ENCODE measurements at regions not wholly inside any gene's neighbourhood (a gene's known extent, or its start where the extent isn't known, plus 50 kb on each side); places are given as distances from the start of the nearest gene placed in this dataset.

DNA sequence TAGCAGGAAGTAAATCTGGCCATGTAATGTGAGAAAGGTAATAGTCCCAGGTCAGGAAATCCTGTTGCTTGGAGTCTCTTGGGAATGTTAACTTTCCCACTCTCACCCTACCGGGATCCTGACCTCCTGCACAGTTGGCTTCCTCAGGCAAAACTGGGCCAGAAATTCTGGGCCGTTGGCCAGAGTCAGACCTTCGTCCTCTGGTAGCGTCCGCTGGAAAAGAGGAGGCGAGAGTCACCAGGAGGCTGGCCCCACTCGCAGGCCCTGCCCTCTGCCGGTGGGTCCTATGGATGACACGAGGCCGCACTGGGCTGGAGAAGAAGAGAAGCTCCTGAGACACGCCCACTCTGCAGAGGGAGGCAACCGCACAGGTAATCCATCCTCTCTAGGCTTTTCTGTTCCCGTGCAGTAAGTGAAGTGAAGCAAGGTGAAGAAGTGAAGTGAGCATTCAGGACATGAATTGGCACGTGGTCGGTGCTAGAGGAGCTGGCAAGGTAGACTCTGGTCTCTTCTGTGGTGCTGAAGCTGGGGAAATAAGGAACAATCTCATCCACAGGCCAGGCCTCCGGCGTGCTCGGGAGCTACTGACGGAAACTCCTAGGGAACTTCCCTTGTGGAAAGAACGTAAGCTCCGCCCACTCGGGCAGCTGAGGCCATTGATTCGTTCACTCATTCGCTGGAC is 182.7 kb upstream of the GLI2 start:
- H2AFZ ChIP-seq: 0 out of 2 replicates have a peak overlapping the region, but pooled peaks have one; percentile 76
- peaks cover 24% of the 10 kb centered on the region for H3K27me3 Mint-ChIP-seq (ENCODE audit: insufficient read depth, low read depth, poor library complexity)
- peak overlapping the region; percentile 68 for H3K4me3 Mint-ChIP-seq

More for the DNA sequence above, 182.7 kb upstream of the GLI2 start:
- TF ChIP-seq, protein P1, sequence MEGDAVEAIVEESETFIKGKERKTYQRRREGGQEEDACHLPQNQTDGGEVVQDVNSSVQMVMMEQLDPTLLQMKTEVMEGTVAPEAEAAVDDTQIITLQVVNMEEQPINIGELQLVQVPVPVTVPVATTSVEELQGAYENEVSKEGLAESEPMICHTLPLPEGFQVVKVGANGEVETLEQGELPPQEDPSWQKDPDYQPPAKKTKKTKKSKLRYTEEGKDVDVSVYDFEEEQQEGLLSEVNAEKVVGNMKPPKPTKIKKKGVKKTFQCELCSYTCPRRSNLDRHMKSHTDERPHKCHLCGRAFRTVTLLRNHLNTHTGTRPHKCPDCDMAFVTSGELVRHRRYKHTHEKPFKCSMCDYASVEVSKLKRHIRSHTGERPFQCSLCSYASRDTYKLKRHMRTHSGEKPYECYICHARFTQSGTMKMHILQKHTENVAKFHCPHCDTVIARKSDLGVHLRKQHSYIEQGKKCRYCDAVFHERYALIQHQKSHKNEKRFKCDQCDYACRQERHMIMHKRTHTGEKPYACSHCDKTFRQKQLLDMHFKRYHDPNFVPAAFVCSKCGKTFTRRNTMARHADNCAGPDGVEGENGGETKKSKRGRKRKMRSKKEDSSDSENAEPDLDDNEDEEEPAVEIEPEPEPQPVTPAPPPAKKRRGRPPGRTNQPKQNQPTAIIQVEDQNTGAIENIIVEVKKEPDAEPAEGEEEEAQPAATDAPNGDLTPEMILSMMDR (conservative IDR thresholded peaks at IDR 0.05; ENCODE audit: low read depth in 2 of 2): peak; percentile 76 to 89
- TF ChIP-seq ZNF331 (CRISPR knock-in tag; IDR thresholded peaks at IDR 0.05; ENCODE audit: low read depth) (no peak), CREB1 (CRISPR knock-in tag; IDR thresholded peaks at IDR 0.05; ENCODE audit: low read depth) (peak; percentile 55), STAT1 (IDR thresholded peaks at IDR 0.05; ENCODE audit: unreplicated experiment) (no peak), JUNB (IDR thresholded peaks at IDR 0.05; ENCODE audit: unreplicated experiment) (no peak), NANOG (IDR thresholded peaks at IDR 0.05; ENCODE audit: borderline replicate concordance) (no peak), ZNF114 (CRISPR knock-in tag; IDR thresholded peaks at IDR 0.05) (no peak), POLR2AphosphoS5 (IDR thresholded peaks at IDR 0.05; ENCODE audit: low read depth) (peak; percentile 70), EZH2 (IDR thresholded peaks at IDR 0.05; ENCODE audit: low read depth, unreplicated experiment) (no peak), EZH2phosphoT487 (IDR thresholded peaks at IDR 0.05; ENCODE audit: unreplicated experiment) (no peak)
- TF ChIP-seq, protein P2, sequence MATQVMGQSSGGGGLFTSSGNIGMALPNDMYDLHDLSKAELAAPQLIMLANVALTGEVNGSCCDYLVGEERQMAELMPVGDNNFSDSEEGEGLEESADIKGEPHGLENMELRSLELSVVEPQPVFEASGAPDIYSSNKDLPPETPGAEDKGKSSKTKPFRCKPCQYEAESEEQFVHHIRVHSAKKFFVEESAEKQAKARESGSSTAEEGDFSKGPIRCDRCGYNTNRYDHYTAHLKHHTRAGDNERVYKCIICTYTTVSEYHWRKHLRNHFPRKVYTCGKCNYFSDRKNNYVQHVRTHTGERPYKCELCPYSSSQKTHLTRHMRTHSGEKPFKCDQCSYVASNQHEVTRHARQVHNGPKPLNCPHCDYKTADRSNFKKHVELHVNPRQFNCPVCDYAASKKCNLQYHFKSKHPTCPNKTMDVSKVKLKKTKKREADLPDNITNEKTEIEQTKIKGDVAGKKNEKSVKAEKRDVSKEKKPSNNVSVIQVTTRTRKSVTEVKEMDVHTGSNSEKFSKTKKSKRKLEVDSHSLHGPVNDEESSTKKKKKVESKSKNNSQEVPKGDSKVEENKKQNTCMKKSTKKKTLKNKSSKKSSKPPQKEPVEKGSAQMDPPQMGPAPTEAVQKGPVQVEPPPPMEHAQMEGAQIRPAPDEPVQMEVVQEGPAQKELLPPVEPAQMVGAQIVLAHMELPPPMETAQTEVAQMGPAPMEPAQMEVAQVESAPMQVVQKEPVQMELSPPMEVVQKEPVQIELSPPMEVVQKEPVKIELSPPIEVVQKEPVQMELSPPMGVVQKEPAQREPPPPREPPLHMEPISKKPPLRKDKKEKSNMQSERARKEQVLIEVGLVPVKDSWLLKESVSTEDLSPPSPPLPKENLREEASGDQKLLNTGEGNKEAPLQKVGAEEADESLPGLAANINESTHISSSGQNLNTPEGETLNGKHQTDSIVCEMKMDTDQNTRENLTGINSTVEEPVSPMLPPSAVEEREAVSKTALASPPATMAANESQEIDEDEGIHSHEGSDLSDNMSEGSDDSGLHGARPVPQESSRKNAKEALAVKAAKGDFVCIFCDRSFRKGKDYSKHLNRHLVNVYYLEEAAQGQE (IDR thresholded peaks at IDR 0.05; ENCODE audit: unreplicated experiment): no peak
- TF ChIP-seq, protein P3, sequence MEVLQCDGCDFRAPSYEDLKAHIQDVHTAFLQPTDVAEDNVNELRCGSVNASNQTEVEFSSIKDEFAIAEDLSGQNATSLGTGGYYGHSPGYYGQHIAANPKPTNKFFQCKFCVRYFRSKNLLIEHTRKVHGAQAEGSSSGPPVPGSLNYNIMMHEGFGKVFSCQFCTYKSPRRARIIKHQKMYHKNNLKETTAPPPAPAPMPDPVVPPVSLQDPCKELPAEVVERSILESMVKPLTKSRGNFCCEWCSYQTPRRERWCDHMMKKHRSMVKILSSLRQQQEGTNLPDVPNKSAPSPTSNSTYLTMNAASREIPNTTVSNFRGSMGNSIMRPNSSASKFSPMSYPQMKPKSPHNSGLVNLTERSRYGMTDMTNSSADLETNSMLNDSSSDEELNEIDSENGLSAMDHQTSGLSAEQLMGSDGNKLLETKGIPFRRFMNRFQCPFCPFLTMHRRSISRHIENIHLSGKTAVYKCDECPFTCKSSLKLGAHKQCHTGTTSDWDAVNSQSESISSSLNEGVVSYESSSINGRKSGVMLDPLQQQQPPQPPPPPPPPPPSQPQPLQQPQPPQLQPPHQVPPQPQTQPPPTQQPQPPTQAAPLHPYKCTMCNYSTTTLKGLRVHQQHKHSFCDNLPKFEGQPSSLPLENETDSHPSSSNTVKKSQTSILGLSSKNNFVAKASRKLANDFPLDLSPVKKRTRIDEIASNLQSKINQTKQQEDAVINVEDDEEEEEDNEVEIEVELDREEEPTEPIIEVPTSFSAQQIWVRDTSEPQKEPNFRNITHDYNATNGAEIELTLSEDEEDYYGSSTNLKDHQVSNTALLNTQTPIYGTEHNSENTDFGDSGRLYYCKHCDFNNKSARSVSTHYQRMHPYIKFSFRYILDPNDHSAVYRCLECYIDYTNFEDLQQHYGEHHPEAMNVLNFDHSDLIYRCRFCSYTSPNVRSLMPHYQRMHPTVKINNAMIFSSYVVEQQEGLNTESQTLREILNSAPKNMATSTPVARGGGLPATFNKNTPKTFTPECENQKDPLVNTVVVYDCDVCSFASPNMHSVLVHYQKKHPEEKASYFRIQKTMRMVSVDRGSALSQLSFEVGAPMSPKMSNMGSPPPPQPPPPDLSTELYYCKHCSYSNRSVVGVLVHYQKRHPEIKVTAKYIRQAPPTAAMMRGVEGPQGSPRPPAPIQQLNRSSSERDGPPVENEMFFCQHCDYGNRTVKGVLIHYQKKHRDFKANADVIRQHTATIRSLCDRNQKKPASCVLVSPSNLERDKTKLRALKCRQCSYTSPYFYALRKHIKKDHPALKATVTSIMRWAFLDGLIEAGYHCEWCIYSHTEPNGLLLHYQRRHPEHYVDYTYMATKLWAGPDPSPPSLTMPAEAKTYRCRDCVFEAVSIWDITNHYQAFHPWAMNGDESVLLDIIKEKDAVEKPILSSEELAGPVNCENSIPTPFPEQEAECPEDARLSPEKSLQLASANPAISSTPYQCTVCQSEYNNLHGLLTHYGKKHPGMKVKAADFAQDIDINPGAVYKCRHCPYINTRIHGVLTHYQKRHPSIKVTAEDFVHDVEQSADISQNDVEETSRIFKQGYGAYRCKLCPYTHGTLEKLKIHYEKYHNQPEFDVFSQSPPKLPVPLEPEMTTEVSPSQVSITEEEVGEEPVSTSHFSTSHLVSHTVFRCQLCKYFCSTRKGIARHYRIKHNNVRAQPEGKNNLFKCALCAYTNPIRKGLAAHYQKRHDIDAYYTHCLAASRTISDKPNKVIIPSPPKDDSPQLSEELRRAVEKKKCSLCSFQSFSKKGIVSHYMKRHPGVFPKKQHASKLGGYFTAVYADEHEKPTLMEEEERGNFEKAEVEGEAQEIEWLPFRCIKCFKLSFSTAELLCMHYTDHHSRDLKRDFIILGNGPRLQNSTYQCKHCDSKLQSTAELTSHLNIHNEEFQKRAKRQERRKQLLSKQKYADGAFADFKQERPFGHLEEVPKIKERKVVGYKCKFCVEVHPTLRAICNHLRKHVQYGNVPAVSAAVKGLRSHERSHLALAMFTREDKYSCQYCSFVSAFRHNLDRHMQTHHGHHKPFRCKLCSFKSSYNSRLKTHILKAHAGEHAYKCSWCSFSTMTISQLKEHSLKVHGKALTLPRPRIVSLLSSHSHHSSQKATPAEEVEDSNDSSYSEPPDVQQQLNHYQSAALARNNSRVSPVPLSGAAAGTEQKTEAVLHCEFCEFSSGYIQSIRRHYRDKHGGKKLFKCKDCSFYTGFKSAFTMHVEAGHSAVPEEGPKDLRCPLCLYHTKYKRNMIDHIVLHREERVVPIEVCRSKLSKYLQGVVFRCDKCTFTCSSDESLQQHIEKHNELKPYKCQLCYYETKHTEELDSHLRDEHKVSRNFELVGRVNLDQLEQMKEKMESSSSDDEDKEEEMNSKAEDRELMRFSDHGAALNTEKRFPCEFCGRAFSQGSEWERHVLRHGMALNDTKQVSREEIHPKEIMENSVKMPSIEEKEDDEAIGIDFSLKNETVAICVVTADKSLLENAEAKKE (CRISPR knock-in tag; IDR thresholded peaks at IDR 0.05): 0 out of 2 replicates have a peak, but pooled peaks have one; percentile 21
- peak; percentile 99 for ATAC-seq
- DNase-seq (ENCODE audit: low spot score): peak; percentile 98
- Mint-ChIP-seq H3K4me1 (peaks cover 6% of the 10 kb centered on the region), H3K27ac (0 out of 2 replicates have a peak overlapping the region, but pooled peaks have one; percentile 3), H3K36me3 (ENCODE audit: low read depth) (no peaks in the 10 kb centered on the region), H3K9me3 (no peaks in the 10 kb centered on the region)
- H3F3A ChIP-seq (replicated peaks; ENCODE audit: low read depth): no peaks in the 10 kb centered on the region
- H3K4me3 ChIP-seq: peak overlapping the region; percentile 49
- peaks cover 26% of the 10 kb centered on the region for H3K27me3 ChIP-seq (ENCODE audit: insufficient read depth)
- H4K20me1 ChIP-seq (replicated peaks; ENCODE audit: insufficient read depth): no peaks in the 10 kb centered on the region
- H3K79me2 ChIP-seq (replicated peaks; ENCODE audit: insufficient read depth): no peaks in the 10 kb centered on the region
- 0 out of 2 replicates have a peak, but pooled peaks cover 6% of the 10 kb centered on the region for H3K4me1 ChIP-seq (ENCODE audit: insufficient read depth)
- peak overlapping the region; percentile 76 for H3K4me2 ChIP-seq
- no peak overlapping the region for H3K27ac ChIP-seq (ENCODE audit: low read depth)
- no peaks in the 10 kb centered on the region for H3K9me2 ChIP-seq (ENCODE audit: insufficient read depth)
- no peaks in the 10 kb centered on the region for H3K36me3 ChIP-seq (ENCODE audit: insufficient read depth)
